GM23338 (cell line): ENCODE measurements at regions not wholly inside any gene's neighbourhood (a gene's known extent, or its start where the extent isn't known, plus 50 kb on each side); places are given as distances from the start of the nearest gene placed in this dataset.

Source experiments
- ATAC-seq: fragments of 200-7000 bp; cut with Tn5 transposase; 3 replicates; pipeline ENCODE4 v1.9.1; 2020
- DNase-seq: peaks from one replicate; pipeline ENCODE4 v3.0.0-alpha.2; 2015; ENCODE audit warnings: low spot score
- H2AFZ ChIP-seq: fragments of 200-600 bp; sonication (generic); 2 replicates; pipeline ENCODE4 v1.8.0; 2016; ENCODE audit warnings: antibody characterized with exemption, mild to moderate bottlenecking, moderate library complexity
- H3F3A ChIP-seq: fragments of 200-600 bp; sonication (generic); replicated peaks from 2 replicates; pipeline ENCODE4 v1.8.0; 2017; ENCODE audit warnings: antibody characterized with exemption, mixed run types, low read depth
- H3K27ac ChIP-seq: fragments of 200-600 bp; sonication (generic); 2 replicates; pipeline ENCODE4 v1.6.1; 2016; ENCODE audit warnings: low read depth
- H3K27me3 ChIP-seq: fragments of 200-600 bp; sonication (generic); 2 replicates; pipeline ENCODE4 v1.8.0; 2016; ENCODE audit warnings: mild to moderate bottlenecking, mixed run types, moderate library complexity; ENCODE audit not compliant: insufficient read depth
- H3K36me3 ChIP-seq: fragments of 200-600 bp; sonication (generic); 2 replicates; pipeline ENCODE4 v1.8.0; 2016; ENCODE audit warnings: mild to moderate bottlenecking; ENCODE audit not compliant: insufficient read depth
- H3K4me1 ChIP-seq: fragments of 200-600 bp; sonication (generic); 2 replicates; pipeline ENCODE4 v1.8.0; 2016; ENCODE audit warnings: mild to moderate bottlenecking, moderate library complexity; ENCODE audit not compliant: insufficient read depth
- H3K4me2 ChIP-seq: fragments of 200-600 bp; sonication (generic); 2 replicates; pipeline ENCODE4 v1.7.1; 2017; ENCODE audit warnings: mixed run types
- H3K4me3 ChIP-seq: fragments of 200-600 bp; sonication (generic); 2 replicates; pipeline ENCODE4 v1.6.1; 2016; ENCODE audit warnings: mixed run types
- H3K79me2 ChIP-seq: fragments of 200-600 bp; sonication (generic); replicated peaks from 2 replicates; pipeline ENCODE4 v1.8.0; 2017; ENCODE audit warnings: mild to moderate bottlenecking; ENCODE audit not compliant: insufficient read depth
- H3K9me2 ChIP-seq: fragments of 200-600 bp; sonication (generic); 2 replicates; pipeline ENCODE4 v1.8.0; 2017; ENCODE audit not compliant: insufficient read depth
- H4K20me1 ChIP-seq: fragments of 200-600 bp; sonication (generic); replicated peaks from 2 replicates; pipeline ENCODE4 v1.8.0; 2017; ENCODE audit warnings: mild to moderate bottlenecking; ENCODE audit not compliant: insufficient read depth
- H3K27ac Mint-ChIP-seq: 2 replicates; pipeline ENCODE4 v1.8.0; 2020; ENCODE audit warnings: inconsistent platforms, mild to moderate bottlenecking, moderate library complexity, mixed read lengths
- H3K27me3 Mint-ChIP-seq: 3 replicates; pipeline ENCODE4 v1.8.0; 2022; ENCODE audit warnings: low read depth, mild to moderate bottlenecking, moderate library complexity, mixed read lengths, inconsistent platforms; ENCODE audit not compliant: insufficient read depth, poor library complexity
- H3K36me3 Mint-ChIP-seq: 3 replicates; pipeline ENCODE4 v1.8.0; 2021; ENCODE audit warnings: low read depth, mild to moderate bottlenecking, inconsistent platforms, moderate library complexity, mixed read lengths
- H3K4me1 Mint-ChIP-seq: 3 replicates; pipeline ENCODE4 v1.8.0; 2020; ENCODE audit warnings: mild to moderate bottlenecking, inconsistent platforms, mixed read lengths
- H3K4me3 Mint-ChIP-seq: 3 replicates; pipeline ENCODE4 v1.8.0; 2021; ENCODE audit warnings: moderate library complexity, mild to moderate bottlenecking, inconsistent platforms, mixed read lengths
- H3K9me3 Mint-ChIP-seq: 3 replicates; pipeline ENCODE4 v1.8.0; 2020; ENCODE audit warnings: moderate library complexity, mild to moderate bottlenecking, inconsistent platforms, mixed read lengths
- CREB1 ChIP-seq: fragments of 250-450 bp; sonication (Bioruptor Pico); IDR thresholded peaks from 2 replicates; pipeline ENCODE4 v1.5.0; 2020; ENCODE audit warnings: low read depth, mild to moderate bottlenecking, moderate library complexity
- ETS1 ChIP-seq: IDR thresholded peaks from 2 replicates; pipeline ENCODE4 v1.6.1; 2016; ENCODE audit warnings: antibody characterized with exemption
- EZH2 ChIP-seq: fragments of 200-600 bp; sonication (generic); IDR thresholded peaks from one replicate; pipeline ENCODE4 v1.8.0; 2017; ENCODE audit warnings: antibody characterized with exemption, mild to moderate bottlenecking, low read depth; ENCODE audit not compliant: unreplicated experiment
- EZH2phosphoT487 ChIP-seq: fragments of 200-600 bp; sonication (generic); IDR thresholded peaks from one replicate; pipeline ENCODE4 v1.8.1; 2018; ENCODE audit warnings: antibody characterized with exemption; ENCODE audit not compliant: unreplicated experiment
- JUNB ChIP-seq: IDR thresholded peaks from one replicate; pipeline ENCODE4 v1.6.1; 2016; ENCODE audit warnings: antibody characterized with exemption; ENCODE audit not compliant: unreplicated experiment
- NANOG ChIP-seq: IDR thresholded peaks from 2 replicates; pipeline ENCODE4 v1.6.1; 2016; ENCODE audit warnings: antibody characterized with exemption, borderline replicate concordance
- POLR2AphosphoS5 ChIP-seq: IDR thresholded peaks from 2 replicates; pipeline ENCODE4 v1.6.1; 2016; ENCODE audit warnings: antibody characterized with exemption, low read depth
- REST ChIP-seq: IDR thresholded peaks from one replicate; pipeline ENCODE4 v1.6.1; 2018; ENCODE audit warnings: antibody characterized with exemption; ENCODE audit not compliant: unreplicated experiment
- STAT1 ChIP-seq: IDR thresholded peaks from one replicate; pipeline ENCODE4 v1.6.1; 2016; ENCODE audit warnings: antibody characterized with exemption; ENCODE audit not compliant: unreplicated experiment
- ZNF114 ChIP-seq: fragments of 250-450 bp; sonication (Bioruptor Pico); IDR thresholded peaks from 2 replicates; pipeline ENCODE4 v1.5.0; 2020; ENCODE audit warnings: mild to moderate bottlenecking, moderate library complexity
- ZNF331 ChIP-seq: fragments of 250-450 bp; sonication (Bioruptor Pico); IDR thresholded peaks from 2 replicates; pipeline ENCODE4 v1.5.0; 2020; ENCODE audit warnings: low read depth, mild to moderate bottlenecking, moderate library complexity
- TF ChIP-seq, protein P1 (sequence below), 2 experiments: fragments of 200-600 bp in 1 of 2; sonication (generic) in 1 of 2; conservative IDR thresholded peaks; 2 replicates each; pipeline versions ENCODE4 v1.5.1 to v1.6.1; 2016 to 2017; ENCODE audit warnings: antibody characterized with exemption in 2 of 2, low read depth in 2 of 2, mild to moderate bottlenecking in 2 of 2, moderate library complexity in 1 of 2
- TF ChIP-seq, protein P2 (sequence below): fragments of 250-450 bp; sonication (Bioruptor Pico); IDR thresholded peaks from 2 replicates; pipeline ENCODE4 v1.5.0; 2020; ENCODE audit warnings: mild to moderate bottlenecking, moderate library complexity

DNA sequence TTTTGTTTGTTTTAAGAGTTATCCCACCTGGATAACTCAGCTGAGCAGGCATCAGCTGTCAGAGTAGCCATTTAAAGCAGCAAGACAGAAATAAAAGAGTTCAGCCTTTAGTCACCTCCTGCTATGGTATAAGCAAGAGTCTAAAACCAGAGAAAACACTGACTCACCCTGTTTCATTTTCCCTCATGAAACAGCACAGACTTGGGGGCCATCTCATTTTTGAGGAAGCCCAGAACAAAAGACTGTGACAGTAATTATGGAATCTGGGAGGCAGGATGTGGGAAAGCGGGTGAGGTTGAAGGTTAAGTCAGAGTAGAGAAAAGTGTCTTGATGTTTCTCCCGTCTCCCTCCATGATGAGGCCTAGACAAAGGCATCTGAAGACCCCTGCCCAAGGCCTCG is 90.2 kb upstream of the FAM174A start:
- H3K9me3 Mint-ChIP-seq = no peaks in the 10 kb centered on the region
- H3K79me2 ChIP-seq = no peaks in the 10 kb centered on the region
- H3K9me2 ChIP-seq = no peaks in the 10 kb centered on the region
- DNase-seq (no peak), ATAC-seq (no peak)
- H3K4me3 Mint-ChIP-seq = no peak overlapping the region
- H3F3A ChIP-seq = no peaks in the 10 kb centered on the region
- no peaks in the 10 kb centered on the region for H4K20me1 ChIP-seq
- H3K4me1 ChIP-seq = no peaks in the 10 kb centered on the region
- H3K27ac Mint-ChIP-seq = no peak overlapping the region
- no peak overlapping the region for H3K4me2 ChIP-seq
- no peak overlapping the region for H3K27ac ChIP-seq
- H3K4me3 ChIP-seq = no peak overlapping the region
- no peak overlapping the region for H2AFZ ChIP-seq
- H3K36me3 ChIP-seq = no peaks in the 10 kb centered on the region
- no peaks in the 10 kb centered on the region for H3K4me1 Mint-ChIP-seq
- no peaks in the 10 kb centered on the region for H3K36me3 Mint-ChIP-seq
- no peaks in the 10 kb centered on the region for H3K27me3 Mint-ChIP-seq
- TF ChIP-seq JUNB (no peak), REST (no peak), ETS1 (no peak), EZH2 (no peak), EZH2phosphoT487 (no peak), ZNF331 (CRISPR knock-in tag) (no peak), POLR2AphosphoS5 (no peak), ZNF114 (no peak), CREB1 (no peak), NANOG (no peak), STAT1 (no peak)
- TF ChIP-seq, protein P1, sequence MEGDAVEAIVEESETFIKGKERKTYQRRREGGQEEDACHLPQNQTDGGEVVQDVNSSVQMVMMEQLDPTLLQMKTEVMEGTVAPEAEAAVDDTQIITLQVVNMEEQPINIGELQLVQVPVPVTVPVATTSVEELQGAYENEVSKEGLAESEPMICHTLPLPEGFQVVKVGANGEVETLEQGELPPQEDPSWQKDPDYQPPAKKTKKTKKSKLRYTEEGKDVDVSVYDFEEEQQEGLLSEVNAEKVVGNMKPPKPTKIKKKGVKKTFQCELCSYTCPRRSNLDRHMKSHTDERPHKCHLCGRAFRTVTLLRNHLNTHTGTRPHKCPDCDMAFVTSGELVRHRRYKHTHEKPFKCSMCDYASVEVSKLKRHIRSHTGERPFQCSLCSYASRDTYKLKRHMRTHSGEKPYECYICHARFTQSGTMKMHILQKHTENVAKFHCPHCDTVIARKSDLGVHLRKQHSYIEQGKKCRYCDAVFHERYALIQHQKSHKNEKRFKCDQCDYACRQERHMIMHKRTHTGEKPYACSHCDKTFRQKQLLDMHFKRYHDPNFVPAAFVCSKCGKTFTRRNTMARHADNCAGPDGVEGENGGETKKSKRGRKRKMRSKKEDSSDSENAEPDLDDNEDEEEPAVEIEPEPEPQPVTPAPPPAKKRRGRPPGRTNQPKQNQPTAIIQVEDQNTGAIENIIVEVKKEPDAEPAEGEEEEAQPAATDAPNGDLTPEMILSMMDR (conservative IDR thresholded peaks at IDR 0.05; ENCODE audit: low read depth in 2 of 2) = no peak
- TF ChIP-seq, protein P2, sequence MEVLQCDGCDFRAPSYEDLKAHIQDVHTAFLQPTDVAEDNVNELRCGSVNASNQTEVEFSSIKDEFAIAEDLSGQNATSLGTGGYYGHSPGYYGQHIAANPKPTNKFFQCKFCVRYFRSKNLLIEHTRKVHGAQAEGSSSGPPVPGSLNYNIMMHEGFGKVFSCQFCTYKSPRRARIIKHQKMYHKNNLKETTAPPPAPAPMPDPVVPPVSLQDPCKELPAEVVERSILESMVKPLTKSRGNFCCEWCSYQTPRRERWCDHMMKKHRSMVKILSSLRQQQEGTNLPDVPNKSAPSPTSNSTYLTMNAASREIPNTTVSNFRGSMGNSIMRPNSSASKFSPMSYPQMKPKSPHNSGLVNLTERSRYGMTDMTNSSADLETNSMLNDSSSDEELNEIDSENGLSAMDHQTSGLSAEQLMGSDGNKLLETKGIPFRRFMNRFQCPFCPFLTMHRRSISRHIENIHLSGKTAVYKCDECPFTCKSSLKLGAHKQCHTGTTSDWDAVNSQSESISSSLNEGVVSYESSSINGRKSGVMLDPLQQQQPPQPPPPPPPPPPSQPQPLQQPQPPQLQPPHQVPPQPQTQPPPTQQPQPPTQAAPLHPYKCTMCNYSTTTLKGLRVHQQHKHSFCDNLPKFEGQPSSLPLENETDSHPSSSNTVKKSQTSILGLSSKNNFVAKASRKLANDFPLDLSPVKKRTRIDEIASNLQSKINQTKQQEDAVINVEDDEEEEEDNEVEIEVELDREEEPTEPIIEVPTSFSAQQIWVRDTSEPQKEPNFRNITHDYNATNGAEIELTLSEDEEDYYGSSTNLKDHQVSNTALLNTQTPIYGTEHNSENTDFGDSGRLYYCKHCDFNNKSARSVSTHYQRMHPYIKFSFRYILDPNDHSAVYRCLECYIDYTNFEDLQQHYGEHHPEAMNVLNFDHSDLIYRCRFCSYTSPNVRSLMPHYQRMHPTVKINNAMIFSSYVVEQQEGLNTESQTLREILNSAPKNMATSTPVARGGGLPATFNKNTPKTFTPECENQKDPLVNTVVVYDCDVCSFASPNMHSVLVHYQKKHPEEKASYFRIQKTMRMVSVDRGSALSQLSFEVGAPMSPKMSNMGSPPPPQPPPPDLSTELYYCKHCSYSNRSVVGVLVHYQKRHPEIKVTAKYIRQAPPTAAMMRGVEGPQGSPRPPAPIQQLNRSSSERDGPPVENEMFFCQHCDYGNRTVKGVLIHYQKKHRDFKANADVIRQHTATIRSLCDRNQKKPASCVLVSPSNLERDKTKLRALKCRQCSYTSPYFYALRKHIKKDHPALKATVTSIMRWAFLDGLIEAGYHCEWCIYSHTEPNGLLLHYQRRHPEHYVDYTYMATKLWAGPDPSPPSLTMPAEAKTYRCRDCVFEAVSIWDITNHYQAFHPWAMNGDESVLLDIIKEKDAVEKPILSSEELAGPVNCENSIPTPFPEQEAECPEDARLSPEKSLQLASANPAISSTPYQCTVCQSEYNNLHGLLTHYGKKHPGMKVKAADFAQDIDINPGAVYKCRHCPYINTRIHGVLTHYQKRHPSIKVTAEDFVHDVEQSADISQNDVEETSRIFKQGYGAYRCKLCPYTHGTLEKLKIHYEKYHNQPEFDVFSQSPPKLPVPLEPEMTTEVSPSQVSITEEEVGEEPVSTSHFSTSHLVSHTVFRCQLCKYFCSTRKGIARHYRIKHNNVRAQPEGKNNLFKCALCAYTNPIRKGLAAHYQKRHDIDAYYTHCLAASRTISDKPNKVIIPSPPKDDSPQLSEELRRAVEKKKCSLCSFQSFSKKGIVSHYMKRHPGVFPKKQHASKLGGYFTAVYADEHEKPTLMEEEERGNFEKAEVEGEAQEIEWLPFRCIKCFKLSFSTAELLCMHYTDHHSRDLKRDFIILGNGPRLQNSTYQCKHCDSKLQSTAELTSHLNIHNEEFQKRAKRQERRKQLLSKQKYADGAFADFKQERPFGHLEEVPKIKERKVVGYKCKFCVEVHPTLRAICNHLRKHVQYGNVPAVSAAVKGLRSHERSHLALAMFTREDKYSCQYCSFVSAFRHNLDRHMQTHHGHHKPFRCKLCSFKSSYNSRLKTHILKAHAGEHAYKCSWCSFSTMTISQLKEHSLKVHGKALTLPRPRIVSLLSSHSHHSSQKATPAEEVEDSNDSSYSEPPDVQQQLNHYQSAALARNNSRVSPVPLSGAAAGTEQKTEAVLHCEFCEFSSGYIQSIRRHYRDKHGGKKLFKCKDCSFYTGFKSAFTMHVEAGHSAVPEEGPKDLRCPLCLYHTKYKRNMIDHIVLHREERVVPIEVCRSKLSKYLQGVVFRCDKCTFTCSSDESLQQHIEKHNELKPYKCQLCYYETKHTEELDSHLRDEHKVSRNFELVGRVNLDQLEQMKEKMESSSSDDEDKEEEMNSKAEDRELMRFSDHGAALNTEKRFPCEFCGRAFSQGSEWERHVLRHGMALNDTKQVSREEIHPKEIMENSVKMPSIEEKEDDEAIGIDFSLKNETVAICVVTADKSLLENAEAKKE (CRISPR knock-in tag) = no peak
- H3K27me3 ChIP-seq = no peaks in the 10 kb centered on the region
